ENCODE measurements at regions not wholly inside any gene's neighbourhood (a gene's known extent, or its start where the extent isn't known, plus 50 kb on each side); places are given as distances from the start of the nearest gene placed in this dataset.
"Not testable (repeated sequence)": the region's sequence is repeated elsewhere in the genome, so short reads cannot be mapped to it uniquely, and the experiment has no call there.

DNA sequence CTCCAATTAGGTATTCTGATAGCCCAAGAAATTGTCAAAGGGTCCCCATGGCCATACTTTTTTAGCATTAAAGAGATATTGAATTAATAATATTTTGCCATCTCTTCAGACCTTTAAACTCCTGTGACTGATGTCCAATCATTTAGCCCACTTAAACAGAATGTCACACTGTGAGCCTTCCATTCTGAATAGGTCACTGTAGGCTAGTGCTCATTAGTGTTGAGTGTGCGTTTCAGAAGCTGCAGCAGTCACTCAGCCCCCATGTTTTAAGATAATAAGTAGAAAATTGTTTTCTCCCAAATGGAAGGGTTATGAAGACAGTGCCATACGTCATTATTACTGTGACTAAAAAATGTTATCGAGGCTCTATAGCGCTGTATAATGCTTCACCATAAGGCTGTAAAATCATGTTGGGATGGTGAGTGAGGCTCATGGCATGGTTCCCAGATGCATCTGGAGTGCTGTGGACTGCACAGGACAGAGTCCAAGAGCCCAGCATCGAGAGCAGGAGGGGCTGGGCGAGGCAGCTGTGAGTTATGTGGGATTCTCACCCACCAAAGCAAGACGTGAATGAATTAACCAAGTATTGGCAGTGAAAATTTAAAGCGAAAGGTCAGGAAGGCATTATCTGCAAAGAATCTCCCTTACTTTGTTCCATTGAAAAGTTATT lies 2112.9 kb upstream of the WWC1 start:
- DNase-seq, result no peak

DNA sequence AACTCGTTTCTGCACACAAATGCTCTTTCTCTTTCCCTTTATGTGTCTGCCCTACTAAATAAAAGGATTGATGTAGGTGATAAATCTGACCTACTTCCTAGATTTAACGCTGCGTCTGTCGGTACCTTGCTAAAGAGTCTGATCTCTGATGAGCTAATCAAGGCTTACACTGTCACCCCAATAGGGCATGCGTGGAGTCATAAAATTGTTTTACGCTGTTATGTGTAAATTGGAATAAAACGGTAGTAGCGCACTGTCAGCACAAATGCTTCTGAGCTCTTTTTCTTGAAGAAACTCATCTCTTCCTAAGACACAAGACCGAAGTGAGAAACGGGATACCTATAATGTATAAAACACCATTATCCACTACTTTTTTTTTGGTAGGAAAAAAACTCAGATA lies 2106.3 kb upstream of the WWC1 start:
- DNase-seq, result no peak

DNA sequence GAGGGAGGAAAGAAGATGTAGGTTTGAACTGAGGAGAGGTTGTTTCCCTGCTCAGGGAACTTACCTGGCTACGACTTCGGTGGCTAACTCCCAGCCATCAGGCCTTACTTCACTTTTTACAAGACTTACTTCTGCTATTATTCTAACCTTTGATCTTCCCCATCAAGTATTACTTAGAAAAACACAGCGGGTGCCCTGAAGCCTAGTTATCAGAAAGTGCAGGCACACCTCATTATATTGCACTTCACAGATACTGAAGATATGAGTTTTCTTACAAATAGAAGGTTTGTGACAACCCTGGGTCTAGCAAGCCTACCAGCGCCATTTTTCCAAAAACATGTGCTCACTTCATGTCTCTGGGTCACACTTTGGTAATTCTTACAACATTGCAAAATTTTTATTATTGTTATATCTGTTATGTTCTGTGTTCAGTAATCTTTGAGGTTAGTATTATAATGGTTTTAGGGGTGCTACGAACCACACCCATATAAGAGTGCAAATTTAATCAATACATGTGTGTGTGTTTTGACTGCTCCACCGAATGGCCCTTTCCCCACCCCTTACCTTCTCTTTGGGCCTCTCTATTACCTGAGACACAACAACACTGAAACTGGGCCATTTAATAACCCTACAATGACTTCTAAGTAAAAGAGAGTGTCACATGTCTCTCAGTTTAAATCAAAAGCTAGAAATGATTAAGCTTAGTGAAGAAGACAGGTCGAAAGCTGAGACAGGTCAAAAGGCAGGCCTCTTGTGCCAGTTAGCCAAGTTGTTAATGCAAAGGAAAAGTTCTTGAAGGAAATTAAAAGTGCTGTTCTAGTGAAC lies 2102.7 kb upstream of the WWC1 start:
- DNase-seq, result no peak

DNA sequence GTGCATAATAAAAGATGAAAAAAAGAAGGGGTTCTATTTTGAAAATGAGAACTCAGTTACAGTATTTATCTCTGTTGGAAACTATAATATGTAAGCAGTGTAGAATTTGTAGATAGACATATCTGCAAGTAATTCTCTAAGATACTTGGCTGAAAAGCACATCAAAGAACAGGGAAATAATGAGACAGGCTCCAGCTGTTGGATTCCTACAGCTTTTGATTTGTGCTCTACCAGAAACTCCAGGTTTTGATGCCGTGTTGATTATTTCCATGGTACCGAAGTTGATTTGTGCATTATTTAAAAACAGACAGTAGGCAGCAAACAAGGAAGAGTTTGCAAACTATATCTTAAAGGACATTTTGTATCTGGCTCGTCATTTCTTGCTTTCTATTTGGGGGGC lies 2098.7 kb upstream of the WWC1 start:
- no peak for DNase-seq

DNA sequence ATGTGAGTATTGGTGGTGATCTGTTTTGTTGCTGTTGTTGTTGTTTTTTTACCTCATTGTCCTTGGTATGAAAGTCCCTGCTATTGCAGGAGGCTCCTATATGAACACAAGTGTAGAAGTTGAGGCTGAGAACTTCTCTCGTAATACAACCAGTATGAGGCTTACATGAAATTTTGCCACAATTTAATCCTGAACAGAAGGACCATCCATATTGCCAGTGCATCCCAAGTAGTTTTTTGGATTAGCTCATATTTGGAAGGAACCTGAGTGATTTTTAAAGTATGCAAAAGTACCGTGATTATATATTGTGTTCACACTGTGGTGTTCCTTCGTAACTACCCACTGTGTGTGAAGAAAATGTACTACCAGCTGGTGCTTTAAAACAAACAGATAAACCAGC lies 2095.5 kb upstream of the WWC1 start:
- DNase-seq, result no peak

DNA sequence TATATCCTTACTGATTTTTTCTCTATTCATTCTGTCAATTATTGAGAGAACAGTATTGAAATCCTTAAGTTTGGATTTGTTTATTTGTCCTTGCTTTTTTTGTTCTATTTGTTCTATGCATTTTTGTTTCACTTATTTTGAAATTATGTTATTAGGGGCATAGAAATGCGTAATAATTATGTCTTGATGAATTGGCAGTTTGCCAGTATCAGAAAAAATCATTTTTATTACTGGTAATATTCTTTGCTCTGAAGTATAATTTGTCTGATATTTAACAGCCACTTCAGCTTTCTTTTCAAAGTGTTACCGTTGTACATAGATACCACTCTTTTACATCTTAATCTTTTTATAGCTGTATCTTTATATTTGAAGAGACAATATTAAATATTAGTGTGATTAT lies 2090.9 kb upstream of the WWC1 start:
- no peak for DNase-seq

DNA sequence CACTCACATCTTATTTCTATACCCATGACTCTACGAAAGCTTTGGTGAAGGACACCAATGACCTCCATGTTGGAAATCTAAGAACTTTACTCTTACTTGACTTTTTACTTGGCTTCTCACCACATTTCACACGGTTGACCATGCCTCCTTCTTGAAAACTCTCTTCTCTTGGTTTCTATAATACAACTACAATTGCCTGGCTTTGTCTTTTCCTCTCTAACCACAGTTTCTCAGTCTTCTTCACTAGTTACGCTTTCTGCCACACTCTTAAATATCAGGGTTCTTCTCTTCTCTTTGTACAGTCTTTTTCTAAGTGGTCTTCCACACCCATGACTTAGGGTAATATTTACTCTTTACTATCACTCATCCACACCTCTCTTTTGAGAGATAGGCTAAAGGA lies 2079.8 kb upstream of the WWC1 start:
- no peak for DNase-seq

DNA sequence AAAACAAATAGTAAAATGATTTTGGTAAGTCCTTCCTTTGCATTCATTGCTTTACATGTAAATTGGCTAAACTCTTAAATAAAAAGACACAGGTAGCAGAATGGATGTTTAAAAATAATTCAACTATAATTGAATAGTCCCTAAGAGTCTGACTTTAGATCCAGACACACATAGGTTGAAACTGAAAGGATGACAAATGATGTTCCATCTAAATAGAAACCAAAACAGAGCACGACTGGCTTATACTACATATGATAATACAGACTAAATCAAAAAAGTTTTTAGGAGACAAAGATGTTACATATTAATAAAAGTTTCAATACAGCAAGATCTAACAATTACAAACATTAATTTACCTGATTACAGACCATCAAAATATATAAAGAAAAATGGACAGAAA lies 2055.1 kb upstream of the WWC1 start:
- no peak for DNase-seq

DNA sequence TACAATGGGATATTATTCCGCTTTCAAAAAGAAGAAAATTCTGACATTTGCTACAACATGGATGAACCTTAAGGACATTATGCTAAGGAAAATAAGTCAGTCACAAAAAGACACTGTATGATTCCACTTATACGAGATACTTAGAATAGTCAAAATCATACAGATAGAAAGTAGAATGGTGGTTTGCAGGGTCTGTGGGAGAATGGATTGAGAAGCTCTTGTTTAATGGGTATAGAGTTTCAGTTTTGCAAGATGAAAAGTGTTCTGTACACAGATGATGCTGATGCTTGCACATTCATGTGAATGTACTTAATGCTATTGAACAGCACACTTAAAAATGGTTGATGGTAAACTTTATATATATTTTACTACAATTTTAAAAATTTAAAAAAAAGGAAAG lies 2050.7 kb upstream of the WWC1 start:
- DNase-seq, result no peak

DNA sequence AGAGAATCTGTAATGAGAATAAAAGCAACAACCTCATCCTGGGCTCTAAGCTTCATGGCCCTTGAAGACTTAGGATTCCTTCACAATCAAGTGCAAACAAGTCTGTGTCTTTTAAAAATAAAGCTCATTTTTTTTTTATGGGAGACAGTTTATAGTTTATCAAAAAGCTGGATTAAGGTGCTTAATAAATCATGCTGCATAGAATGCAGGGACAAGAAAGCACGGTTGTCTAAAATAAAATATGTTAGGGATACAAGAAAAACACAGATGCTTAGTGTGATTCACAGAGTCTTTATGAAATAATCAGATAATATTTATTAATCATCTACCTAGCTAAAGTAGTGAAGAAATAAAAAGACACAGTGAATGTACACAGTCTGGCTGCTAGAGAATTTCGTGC lies 2045.9 kb upstream of the WWC1 start:
- DNase-seq, result no peak

DNA sequence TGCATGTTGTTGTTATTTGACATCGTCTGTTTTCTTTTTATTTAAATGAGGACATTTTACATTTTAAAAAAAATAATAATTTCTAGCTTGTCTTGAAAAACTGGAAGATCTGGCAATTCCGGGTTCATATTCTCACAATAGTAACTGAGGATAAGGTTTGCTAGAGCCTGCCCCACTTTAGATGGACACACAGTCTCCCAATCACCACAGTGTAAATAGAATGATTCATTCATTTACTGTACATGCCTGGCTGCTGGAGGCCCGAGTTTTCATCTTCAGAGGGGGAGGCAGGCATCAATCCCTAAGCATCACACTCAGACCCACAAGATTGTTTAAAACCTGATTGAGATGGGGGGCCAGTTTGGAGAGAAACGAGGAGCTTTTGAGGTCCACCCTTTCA lies 2039.7 kb upstream of the WWC1 start:
- no peak for DNase-seq

DNA sequence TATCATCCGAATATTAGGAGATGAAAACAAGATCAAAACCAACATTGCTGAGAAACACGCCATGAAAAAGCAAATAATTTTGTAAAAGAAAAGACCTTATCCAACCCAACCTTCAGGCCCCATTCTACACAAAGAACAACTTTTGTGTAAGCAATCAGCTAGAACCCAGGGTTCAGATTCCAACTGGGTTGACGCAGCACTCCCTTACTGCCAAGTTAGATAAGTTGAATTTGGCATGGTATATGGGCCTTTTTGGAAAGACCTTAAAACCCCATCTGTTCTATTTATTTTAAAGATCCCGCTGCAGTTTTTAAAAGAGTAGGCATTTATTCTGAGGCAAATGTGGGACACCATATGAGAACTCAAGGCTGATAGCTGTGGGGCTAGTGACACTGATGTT lies 2033.8 kb upstream of the WWC1 start:
- no peak for DNase-seq

DNA sequence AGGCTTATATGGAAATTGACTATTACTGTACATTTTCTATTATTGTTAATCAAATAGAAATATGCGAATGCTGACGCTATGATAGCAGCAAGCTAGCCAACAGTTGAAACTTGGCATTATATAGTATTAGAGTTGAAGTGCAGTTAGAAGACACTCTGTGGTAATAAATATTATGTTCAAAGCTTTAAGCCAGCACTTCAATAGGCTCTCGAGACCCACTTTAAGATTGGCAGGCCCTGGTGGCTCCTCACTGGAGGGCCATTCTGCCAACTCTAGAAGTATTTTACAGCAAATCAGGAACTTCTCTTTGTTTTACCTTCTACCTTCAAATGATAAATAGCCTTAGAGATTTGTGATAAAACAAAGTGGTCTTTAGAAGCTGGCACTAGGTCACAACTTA lies 2029.0 kb upstream of the WWC1 start:
- no peak for DNase-seq

DNA sequence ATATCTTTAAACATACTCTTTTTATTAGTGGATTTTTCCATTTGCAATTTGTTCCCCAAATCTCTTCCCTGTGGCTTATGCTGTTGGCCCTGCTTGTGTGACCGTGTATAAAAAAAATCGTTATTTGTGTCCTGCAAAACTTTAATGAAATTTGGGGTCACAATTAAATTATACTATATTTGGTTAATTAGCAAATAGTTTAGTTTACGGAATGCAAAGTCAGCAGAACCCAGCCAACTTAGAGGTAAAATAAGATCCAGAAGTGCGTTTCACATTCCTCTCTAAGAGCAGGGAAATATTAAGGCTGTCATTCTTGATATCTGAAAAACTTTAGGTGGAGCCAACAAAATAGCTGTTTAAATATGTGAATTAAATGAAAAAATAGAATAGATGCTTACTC lies 2023.5 kb upstream of the WWC1 start:
- no peak for DNase-seq

DNA sequence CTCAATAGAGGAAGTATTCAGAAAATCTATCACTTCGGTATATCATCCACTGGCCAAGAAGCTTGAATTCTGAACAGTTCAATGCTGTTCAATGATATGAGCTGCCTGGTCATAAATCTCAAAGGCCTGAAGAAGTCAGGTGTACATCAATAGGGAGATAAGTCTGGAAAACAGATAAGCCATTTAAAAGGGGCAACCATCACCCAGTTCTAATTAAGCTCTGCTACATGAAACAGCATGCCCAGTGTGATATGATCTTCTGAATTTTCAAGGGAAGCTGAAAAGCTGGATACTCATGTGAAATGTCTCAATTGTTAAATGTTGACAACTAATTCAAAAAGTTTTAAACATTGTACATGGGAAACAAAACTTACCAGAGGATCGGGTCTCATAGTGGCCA lies 2020.7 kb upstream of the WWC1 start:
- DNase-seq, result no peak

DNA sequence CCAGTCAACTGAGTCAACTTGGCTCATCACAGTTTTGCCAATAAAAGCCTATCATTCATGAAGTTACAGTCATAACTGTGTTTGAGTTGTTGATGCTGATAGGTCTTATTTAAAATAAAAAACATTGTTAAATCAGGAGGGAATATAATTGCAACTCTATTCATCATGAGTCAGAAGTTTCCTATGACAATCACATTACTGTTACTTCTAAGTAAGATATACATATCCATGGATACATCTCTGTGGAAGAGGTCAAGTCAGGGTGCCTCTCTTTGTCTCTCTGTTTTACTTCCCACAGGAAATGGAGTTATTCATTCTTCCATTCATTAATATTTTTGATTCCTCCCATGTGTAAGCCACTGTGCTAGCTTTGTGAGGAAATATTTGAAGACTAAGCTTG lies 2015.4 kb upstream of the WWC1 start:
- no peak for DNase-seq

DNA sequence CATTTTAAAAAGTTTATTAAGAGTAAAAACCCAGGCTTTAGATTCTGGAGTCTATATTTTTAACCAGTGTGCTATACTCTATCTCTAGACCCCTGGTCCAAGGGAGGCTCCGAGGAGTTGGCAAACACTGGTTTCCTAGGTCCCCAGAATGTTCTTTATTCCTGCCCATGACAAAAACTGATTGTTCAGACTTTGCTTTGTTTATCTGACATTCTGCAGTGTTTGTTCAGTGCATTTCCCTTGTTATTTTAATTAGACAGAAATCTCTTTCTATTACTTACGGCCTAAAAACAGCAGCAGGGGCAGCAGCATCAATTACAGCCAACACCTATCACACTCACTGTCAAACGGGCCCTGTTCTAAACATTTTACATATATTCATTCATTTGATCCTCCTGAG lies 2011.6 kb upstream of the WWC1 start:
- DNase-seq, result no peak

DNA sequence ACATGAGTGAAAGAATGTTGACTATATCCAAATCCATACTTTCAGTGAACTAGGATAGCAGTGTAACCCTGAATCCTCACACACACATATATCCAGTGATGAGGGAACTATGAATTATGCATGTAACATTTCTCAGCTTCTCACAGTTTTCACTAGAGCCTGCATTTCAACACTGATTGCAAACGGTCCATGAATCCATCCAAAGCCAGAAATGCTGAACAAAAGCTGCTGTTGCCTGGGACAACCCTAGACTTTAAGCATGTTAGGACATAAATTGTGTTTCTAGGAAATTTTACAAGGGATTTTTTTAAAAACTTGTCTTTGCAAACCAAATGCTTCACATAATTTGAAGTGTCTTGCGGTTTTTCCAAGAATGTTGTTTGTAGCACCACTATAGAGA lies 2010.0 kb upstream of the WWC1 start:
- DNase-seq, result no peak

DNA sequence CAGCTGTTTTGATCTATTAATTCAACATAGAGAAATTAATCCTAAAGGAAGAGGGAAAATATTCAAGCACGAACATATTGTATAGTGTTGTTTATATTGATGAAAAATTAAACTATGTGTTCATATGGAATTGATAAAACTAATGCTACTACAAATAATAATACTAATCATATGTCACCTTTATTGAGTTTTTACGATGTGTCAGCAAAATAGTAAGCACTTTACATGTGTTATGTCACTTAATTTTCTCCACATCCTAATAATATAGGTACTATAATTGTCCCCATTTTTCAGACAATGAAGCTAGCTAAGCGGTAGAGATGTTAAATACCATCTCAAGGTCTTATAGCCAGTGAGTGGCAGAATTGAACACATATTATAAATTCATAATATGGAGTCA lies 2008.5 kb upstream of the WWC1 start:
- DNase-seq, result no peak

DNA sequence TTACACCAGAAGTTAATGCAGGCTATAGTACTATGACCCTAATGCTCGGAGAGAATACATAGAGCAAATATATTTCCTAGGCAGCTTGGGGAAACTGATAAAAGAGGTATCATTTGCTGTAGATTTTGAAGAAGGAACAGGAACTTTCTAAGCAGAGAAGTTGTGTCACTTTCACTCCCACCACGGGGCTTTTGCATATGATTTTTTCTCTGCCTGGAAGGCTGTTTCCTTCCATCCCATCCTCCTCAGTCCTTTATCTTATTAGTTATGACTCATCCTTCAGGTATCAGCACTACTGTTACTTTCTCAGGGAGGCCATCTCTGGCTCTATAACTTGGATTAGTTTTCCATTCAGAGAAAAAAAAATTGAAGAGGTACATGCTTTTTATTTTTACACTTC lies 2006.1 kb upstream of the WWC1 start:
- DNase-seq, result no peak

DNA sequence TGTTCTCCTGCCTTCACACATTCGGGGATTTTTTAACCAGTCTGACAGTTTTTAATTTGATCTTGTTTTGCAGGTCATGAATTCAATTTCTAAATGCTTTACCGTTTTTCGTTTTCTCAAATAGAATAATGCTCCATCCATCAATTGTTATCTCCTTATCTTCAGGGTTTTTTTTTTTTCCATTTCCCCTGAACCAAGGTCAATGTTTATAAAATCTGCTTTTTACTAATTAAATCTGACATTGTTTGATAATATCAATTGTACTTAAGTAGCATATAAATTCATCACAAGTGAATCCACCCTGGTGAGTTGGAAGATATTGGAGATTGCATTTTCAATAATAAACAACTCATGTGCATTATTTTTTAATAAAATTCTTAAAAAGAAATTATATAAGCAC lies 2004.6 kb upstream of the WWC1 start:
- DNase-seq, result no peak

DNA sequence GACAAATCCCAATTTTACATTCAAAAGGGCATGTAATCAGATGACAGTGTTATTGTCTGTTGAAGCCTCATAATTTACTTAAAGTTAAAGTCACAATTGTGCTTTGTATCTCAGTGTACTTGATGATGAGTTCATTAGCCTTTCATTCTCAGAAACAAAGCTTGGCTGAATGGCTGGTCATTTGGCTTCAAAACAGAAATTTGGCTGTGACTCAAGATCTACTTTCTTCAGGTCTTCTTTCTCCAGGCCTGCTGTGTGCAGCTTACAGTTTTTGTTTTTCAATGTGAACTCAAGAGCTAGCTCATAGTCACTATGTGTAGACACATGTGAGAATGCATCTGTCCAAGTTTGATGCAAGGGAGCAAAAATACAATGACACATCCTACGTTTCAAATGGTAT lies 2003.6 kb upstream of the WWC1 start:
- DNase-seq, result no peak

DNA sequence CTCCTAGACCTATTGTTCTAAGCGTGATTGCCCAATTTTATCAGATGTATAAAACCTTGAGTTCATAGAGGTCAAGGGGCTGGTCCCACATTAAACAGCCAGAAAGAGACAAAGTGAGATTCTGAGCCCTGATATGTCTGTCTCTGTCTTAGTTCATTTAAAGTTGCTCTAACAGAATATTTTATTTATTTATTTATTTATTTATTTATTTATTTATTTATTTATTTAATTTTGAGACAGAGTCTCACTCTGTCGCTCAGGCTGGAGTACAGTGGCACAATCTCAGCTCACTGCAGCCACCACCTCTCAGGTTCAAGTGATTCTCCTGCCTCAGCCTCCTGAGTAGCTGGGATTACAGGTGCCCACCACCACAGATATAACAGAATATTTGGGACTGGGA lies 1999.6 kb upstream of the WWC1 start:
- DNase-seq, result not testable (repeated sequence)

DNA sequence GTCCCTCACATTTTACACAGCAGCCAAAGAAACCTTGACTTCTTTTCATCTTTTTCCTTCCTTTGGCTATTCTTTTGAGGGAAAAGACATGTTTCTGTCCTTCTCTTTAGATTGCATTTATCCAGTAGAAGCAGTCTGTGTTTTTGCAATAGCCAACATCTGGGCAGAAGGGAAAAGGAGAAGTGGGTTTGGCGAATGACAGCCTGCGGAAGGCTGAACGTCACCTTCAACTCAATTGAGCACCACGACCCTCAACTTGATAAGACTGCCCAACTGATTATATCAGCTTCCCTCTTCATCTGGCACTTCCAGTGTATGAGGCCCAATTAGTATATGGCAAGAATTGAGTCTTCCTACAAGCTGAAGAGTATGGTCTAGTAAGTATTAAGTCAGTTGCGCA lies 1997.6 kb upstream of the WWC1 start:
- no peak for DNase-seq

DNA sequence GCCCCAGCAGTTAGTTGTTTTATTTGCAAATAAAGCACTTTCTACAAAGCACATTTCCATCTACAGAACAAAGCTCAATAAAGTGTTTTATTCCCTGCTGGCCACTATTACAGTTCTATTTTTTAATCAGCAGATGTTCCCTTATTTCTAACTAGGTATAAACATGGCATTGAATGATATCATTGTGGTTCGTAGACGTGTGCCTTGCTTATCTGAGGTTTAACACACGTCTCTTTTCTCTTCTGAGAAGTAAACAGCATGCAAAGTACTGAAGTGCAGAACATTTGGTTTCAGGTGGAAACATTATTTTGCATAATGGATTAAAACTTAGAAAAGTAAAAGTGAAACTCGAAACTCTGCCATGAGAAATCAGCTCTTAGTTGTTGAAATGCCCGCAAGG lies 1989.3 kb upstream of the WWC1 start:
- DNase-seq, result no peak

Data from NCI-H1048 (cell line).